Ishikawa (cell line): ENCODE measurements at regions not wholly inside any gene's neighbourhood (a gene's known extent, or its start where the extent isn't known, plus 50 kb on each side); places are given as distances from the start of the nearest gene placed in this dataset.

ENCODE experiments used
- CEBPB ChIP-seq: IDR thresholded peaks from 2 replicates; pipeline ENCODE4 v1.6.1; 2012
- CREB1 ChIP-seq: IDR thresholded peaks from 2 replicates; pipeline ENCODE4 v1.6.1; 2012; ENCODE audit warnings: low read depth
- EGR1 ChIP-seq: IDR thresholded peaks from 2 replicates; pipeline ENCODE4 v1.6.1; 2012
- EP300 ChIP-seq: IDR thresholded peaks from 2 replicates; pipeline ENCODE4 v1.6.1; 2012; ENCODE audit warnings: borderline replicate concordance
- FOXM1 ChIP-seq: IDR thresholded peaks from 2 replicates; pipeline ENCODE4 v1.6.1; 2012; ENCODE audit warnings: low read depth, borderline replicate concordance
- NFIC ChIP-seq: IDR thresholded peaks from 2 replicates; pipeline ENCODE4 v1.6.1; 2012
- RAD21 ChIP-seq: IDR thresholded peaks from 2 replicates; pipeline ENCODE4 v1.6.1; 2012; ENCODE audit warnings: low read depth
- TAF1 ChIP-seq: IDR thresholded peaks from 2 replicates; pipeline ENCODE4 v1.6.1; 2012; ENCODE audit warnings: low read depth, mild to moderate bottlenecking
- TCF12 ChIP-seq: IDR thresholded peaks from 2 replicates; pipeline ENCODE4 v1.6.1; 2012; ENCODE audit warnings: low read depth
- TEAD4 ChIP-seq: IDR thresholded peaks from 2 replicates; pipeline ENCODE4 v1.6.1; 2012
- YY1 ChIP-seq: IDR thresholded peaks from 2 replicates; pipeline ENCODE4 v1.6.1; 2012; ENCODE audit warnings: low read depth
- ZBTB7A ChIP-seq: IDR thresholded peaks from 2 replicates; pipeline ENCODE4 v1.6.1; 2012; ENCODE audit warnings: low read depth
- TF ChIP-seq, protein P1 (sequence below): IDR thresholded peaks from 2 replicates; pipeline ENCODE4 v1.6.1; 2012; ENCODE audit warnings: low read depth, mild to moderate bottlenecking
- TF ChIP-seq, protein P2 (sequence below): IDR thresholded peaks from 2 replicates; pipeline ENCODE4 v1.6.1; 2012
- TF ChIP-seq, protein P3 (sequence below): IDR thresholded peaks from 2 replicates; pipeline ENCODE4 v1.6.1; 2012

DNA sequence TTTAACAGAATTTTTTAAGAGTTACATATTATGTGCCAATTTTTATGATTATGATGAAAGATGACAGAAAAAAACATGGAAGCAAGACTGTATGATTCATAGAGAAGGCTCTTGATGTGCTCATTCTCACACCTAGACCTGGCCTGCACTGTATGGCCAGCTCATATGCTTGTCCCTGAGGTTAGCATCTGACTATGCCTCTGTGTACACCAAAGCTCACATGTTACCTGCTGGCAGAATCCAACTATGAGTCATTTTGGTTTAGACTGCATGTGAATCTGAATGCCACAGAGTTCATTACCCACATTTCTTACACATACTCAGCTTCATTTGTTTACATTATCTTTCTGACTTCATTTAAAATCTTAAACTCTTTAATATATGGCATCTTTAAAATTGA, 139.0 kb downstream of the DSC3 start:
- no peak for TF ChIP-seq YY1
- TF ChIP-seq, protein P1, sequence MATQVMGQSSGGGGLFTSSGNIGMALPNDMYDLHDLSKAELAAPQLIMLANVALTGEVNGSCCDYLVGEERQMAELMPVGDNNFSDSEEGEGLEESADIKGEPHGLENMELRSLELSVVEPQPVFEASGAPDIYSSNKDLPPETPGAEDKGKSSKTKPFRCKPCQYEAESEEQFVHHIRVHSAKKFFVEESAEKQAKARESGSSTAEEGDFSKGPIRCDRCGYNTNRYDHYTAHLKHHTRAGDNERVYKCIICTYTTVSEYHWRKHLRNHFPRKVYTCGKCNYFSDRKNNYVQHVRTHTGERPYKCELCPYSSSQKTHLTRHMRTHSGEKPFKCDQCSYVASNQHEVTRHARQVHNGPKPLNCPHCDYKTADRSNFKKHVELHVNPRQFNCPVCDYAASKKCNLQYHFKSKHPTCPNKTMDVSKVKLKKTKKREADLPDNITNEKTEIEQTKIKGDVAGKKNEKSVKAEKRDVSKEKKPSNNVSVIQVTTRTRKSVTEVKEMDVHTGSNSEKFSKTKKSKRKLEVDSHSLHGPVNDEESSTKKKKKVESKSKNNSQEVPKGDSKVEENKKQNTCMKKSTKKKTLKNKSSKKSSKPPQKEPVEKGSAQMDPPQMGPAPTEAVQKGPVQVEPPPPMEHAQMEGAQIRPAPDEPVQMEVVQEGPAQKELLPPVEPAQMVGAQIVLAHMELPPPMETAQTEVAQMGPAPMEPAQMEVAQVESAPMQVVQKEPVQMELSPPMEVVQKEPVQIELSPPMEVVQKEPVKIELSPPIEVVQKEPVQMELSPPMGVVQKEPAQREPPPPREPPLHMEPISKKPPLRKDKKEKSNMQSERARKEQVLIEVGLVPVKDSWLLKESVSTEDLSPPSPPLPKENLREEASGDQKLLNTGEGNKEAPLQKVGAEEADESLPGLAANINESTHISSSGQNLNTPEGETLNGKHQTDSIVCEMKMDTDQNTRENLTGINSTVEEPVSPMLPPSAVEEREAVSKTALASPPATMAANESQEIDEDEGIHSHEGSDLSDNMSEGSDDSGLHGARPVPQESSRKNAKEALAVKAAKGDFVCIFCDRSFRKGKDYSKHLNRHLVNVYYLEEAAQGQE, result no peak
- TF ChIP-seq TCF12, result no peak
- no peak for TF ChIP-seq CREB1
- TF ChIP-seq RAD21, result no peak
- no peak for TF ChIP-seq TEAD4
- no peak for TF ChIP-seq TAF1

DNA sequence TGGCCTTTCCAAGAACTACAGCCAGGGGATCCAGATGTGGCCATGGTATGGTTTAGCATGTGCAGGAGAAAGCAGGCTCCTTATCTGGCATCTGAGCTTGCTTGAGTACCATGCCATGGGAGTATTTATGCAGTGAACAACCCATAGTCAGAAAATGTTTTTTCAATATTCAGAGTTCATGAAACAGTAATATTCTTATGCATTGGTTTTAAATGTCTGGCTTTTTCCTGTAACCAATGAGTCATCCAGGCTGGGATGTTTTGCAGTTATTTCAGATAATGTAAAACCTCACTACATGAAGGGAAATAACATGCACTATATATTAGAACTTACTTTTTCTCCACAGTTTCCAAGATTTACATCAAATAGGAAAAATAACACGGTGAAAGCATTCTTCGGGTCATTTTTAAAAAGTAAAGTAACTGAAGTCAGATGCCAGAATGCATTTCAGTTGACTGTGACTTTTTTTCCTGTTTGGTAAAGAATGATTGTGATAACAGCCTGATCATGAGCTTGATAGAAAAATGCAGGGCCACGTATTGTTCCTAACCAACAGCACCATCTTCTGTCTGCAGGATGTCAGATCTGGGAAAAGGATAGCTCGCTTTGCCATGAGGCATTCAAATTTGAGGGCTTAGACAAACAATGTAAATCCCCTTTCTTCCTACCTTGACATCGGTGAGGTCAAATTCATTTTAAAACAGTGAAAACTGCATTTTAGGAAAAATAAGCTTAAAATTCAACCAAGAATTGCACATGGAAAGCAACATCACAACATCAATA, 152.8 kb downstream of the DSC3 start:
- no peak for TF ChIP-seq TAF1
- peak; percentile 35 for TF ChIP-seq RAD21
- TF ChIP-seq CEBPB, result no peak
- no peak for TF ChIP-seq YY1
- TF ChIP-seq, protein P1, result no peak

DNA sequence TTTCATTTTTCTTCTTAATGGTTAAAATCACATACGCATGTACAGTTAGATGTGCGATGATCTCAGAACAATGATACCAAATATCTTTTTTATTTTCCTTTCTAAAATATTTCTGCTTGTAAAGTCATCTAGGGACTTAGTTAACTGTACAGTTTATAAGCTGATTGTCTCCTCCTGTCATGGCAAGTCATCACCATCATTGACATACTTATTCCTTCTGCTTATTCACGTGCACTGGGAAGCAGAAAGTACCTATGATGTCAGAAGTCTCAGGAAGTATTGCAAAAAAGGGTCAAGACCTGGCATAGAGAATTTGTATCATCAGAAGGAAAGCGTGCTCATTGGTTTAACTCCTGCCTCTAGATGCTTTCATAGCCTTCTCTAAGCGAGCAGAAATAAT, 154.2 kb downstream of the DSC3 start:
- TF ChIP-seq CEBPB (no peak), RAD21 (no peak), YY1 (no peak), TAF1 (no peak), EP300 (no peak), FOXM1 (no peak), TCF12 (no peak), ZBTB7A (no peak), CREB1 (no peak), TEAD4 (no peak), EGR1 (no peak), NFIC (no peak)
- TF ChIP-seq, protein P2, sequence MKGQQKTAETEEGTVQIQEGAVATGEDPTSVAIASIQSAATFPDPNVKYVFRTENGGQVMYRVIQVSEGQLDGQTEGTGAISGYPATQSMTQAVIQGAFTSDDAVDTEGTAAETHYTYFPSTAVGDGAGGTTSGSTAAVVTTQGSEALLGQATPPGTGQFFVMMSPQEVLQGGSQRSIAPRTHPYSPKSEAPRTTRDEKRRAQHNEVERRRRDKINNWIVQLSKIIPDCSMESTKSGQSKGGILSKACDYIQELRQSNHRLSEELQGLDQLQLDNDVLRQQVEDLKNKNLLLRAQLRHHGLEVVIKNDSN, result no peak
- TF ChIP-seq, protein P3, sequence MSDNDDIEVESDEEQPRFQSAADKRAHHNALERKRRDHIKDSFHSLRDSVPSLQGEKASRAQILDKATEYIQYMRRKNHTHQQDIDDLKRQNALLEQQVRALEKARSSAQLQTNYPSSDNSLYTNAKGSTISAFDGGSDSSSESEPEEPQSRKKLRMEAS, result no peak
- TF ChIP-seq, protein P1, result no peak

DNA sequence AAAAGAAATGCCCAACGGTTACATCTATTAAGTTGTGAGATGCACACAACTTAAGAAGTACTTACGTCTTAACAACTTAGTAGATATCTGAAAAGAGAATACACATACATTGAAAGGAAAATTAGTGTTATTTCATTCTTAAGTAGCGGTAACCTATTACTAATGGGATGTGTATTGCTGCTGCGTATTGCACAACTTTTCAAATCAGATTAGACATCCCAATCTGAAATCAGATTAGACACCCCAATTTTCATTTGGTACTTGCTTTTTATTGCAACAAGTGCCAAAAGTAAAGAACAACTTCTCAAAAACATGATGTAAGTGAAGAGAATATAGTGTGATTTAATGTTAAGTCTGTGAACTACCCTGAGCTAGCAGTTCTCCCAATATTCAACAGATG, 155.5 kb downstream of the DSC3 start:
- TF ChIP-seq EP300, result no peak
- no peak for TF ChIP-seq NFIC
- TF ChIP-seq TCF12, result no peak
- TF ChIP-seq ZBTB7A, result no peak
- TF ChIP-seq, protein P3, result no peak
- no peak for TF ChIP-seq TAF1
- TF ChIP-seq CEBPB, result no peak
- no peak for TF ChIP-seq FOXM1
- no peak for TF ChIP-seq CREB1
- TF ChIP-seq TEAD4, result no peak

DNA sequence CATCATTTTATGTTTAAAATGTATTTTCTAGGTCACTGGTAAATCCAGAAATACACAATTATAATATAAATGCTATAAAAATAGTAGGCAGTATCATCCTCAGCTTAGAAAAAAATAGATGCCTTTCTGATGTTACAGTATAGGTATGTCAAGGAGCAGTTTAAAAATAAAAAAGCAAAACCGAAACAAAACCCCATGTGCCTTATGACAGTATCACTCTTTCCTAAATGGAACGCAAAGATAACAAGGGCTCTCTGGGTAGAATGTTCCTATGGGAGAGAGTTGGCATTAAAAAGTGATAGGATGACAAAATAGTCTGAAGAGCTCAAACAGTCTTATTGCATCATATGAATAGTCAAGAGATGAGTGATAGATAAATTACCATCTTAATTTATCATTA, 172.1 kb downstream of the DSC3 start:
- TF ChIP-seq, protein P2, result no peak
- TF ChIP-seq FOXM1 (no peak), TCF12 (no peak), YY1 (no peak), NFIC (no peak), RAD21 (no peak), TEAD4 (no peak), CREB1 (no peak)
- TF ChIP-seq, protein P3, result no peak
